Gastrocnemius medialis (tissue), 4 donors: ENCODE measurements at regions not wholly inside any gene's neighbourhood (a gene's known extent, or its start where the extent isn't known, plus 50 kb on each side); places are given as distances from the start of the nearest gene placed in this dataset.

Source experiments
- POLR2A ChIP-seq, 2 donors: fragments of 450-650 bp; IDR thresholded peaks; one replicate each; pipeline ENCODE4 v1.6.1; 2017; ENCODE audit warnings: antibody characterized with exemption in 2 of 2, mild to moderate bottlenecking in 2 of 2, moderate library complexity in 2 of 2
- TF ChIP-seq, protein P1 (sequence below), 5 experiments: fragments of 450-650 bp in 3 of 5; fragments of 200-600 bp in 2 of 5; sonication (generic) in 2 of 5; IDR thresholded peaks in 4 of 5; conservative IDR thresholded peaks in 1 of 5; 1 replicate in 4 of 5; 2 replicates in 1 of 5; pipeline ENCODE4 v1.5.1; 2016 to 2019; ENCODE audit warnings: antibody characterized with exemption in 5 of 5, mild to moderate bottlenecking in 3 of 5, moderate library complexity in 3 of 5

- TF ChIP-seq, protein P1, sequence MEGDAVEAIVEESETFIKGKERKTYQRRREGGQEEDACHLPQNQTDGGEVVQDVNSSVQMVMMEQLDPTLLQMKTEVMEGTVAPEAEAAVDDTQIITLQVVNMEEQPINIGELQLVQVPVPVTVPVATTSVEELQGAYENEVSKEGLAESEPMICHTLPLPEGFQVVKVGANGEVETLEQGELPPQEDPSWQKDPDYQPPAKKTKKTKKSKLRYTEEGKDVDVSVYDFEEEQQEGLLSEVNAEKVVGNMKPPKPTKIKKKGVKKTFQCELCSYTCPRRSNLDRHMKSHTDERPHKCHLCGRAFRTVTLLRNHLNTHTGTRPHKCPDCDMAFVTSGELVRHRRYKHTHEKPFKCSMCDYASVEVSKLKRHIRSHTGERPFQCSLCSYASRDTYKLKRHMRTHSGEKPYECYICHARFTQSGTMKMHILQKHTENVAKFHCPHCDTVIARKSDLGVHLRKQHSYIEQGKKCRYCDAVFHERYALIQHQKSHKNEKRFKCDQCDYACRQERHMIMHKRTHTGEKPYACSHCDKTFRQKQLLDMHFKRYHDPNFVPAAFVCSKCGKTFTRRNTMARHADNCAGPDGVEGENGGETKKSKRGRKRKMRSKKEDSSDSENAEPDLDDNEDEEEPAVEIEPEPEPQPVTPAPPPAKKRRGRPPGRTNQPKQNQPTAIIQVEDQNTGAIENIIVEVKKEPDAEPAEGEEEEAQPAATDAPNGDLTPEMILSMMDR (IDR thresholded peaks at IDR 0.05 in 4 of 5, conservative IDR thresholded peaks at IDR 0.05 in 1 of 5), result no peak
- TF ChIP-seq POLR2A (IDR thresholded peaks at IDR 0.05), result no peak
Observed at GRCh38 chr6:92521553-92521952, 897.8 kb downstream of the EPHA7 start.
